ENCODE measurements at regions not wholly inside any gene's neighbourhood (a gene's known extent, or its start where the extent isn't known, plus 50 kb on each side); places are given as distances from the start of the nearest gene placed in this dataset.

- H3K4me3 ChIP-seq (ENCODE audit: low read length): no peak overlapping the region
Measured at GRCh38 chr10:57165671-57166070, 804.6 kb upstream of the ZWINT start.

GRCh38 chr10:57162231-57162630 lies 801.2 kb upstream of the ZWINT start:
- Histone ChIP-seq H3K4me3 (ENCODE audit: low read length) (no peak overlapping the region), H3K4me1 (ENCODE audit: control insufficient read depth, insufficient read depth, low read length) (no peaks in the 10 kb centered on the region), H3K36me3 (ENCODE audit: control insufficient read depth, insufficient read depth, low read length) (no peaks in the 10 kb centered on the region), H3K9ac (ENCODE audit: low read length) (no peak overlapping the region), H3K27ac (ENCODE audit: low read depth, low read length) (no peak overlapping the region), H3K27me3 (ENCODE audit: control insufficient read depth, insufficient read depth, low read length) (no peaks in the 10 kb centered on the region)

More at GRCh38 chr10:57165671-57166070, 804.6 kb upstream of the ZWINT start:
- Histone ChIP-seq H3K27me3 (ENCODE audit: control insufficient read depth, insufficient read depth, low read length) (no peaks in the 10 kb centered on the region), H3K4me1 (ENCODE audit: control insufficient read depth, insufficient read depth, low read length) (peaks cover 2% of the 10 kb centered on the region), H3K9ac (ENCODE audit: low read length) (no peak overlapping the region), H3K36me3 (ENCODE audit: control insufficient read depth, insufficient read depth, low read length) (no peaks in the 10 kb centered on the region), H3K27ac (ENCODE audit: low read depth, low read length) (no peak overlapping the region)

GRCh38 chr10:57161157-57161556 lies 800.1 kb upstream of the ZWINT start:
- Histone ChIP-seq H3K4me3 (ENCODE audit: low read length) (no peak overlapping the region), H3K27ac (ENCODE audit: low read depth, low read length) (no peak overlapping the region), H3K9ac (ENCODE audit: low read length) (no peak overlapping the region)

GRCh38 chr10:57145548-57145947 lies 784.5 kb upstream of the ZWINT start:
- Histone ChIP-seq H3K4me1 (ENCODE audit: control insufficient read depth, insufficient read depth, low read length) (no peaks in the 10 kb centered on the region), H3K4me3 (ENCODE audit: low read length) (no peak overlapping the region), H3K9ac (ENCODE audit: low read length) (no peak overlapping the region), H3K27me3 (ENCODE audit: control insufficient read depth, insufficient read depth, low read length) (no peaks in the 10 kb centered on the region), H3K36me3 (ENCODE audit: control insufficient read depth, insufficient read depth, low read length) (no peaks in the 10 kb centered on the region), H3K27ac (ENCODE audit: low read depth, low read length) (no peak overlapping the region)

More at GRCh38 chr10:57161157-57161556, 800.1 kb upstream of the ZWINT start:
- Histone ChIP-seq H3K4me1 (ENCODE audit: control insufficient read depth, insufficient read depth, low read length) (no peaks in the 10 kb centered on the region), H3K36me3 (ENCODE audit: control insufficient read depth, insufficient read depth, low read length) (no peaks in the 10 kb centered on the region), H3K27me3 (ENCODE audit: control insufficient read depth, insufficient read depth, low read length) (no peaks in the 10 kb centered on the region)

GRCh38 chr10:57142925-57143576 lies 782.0 kb upstream of the ZWINT start:
- Histone ChIP-seq H3K36me3 (ENCODE audit: control insufficient read depth, insufficient read depth, low read length) (no peaks in the 10 kb centered on the region), H3K9ac (ENCODE audit: low read length) (no peak overlapping the region)

GRCh38 chr10:57141708-57142107 lies 780.6 kb upstream of the ZWINT start:
- Histone ChIP-seq H3K36me3 (ENCODE audit: control insufficient read depth, insufficient read depth, low read length) (no peaks in the 10 kb centered on the region), H3K9ac (ENCODE audit: low read length) (no peak overlapping the region), H3K27me3 (ENCODE audit: control insufficient read depth, insufficient read depth, low read length) (no peaks in the 10 kb centered on the region), H3K27ac (ENCODE audit: low read depth, low read length) (no peak overlapping the region), H3K4me1 (ENCODE audit: control insufficient read depth, insufficient read depth, low read length) (no peaks in the 10 kb centered on the region), H3K4me3 (ENCODE audit: low read length) (no peak overlapping the region)

More at GRCh38 chr10:57142925-57143576, 782.0 kb upstream of the ZWINT start:
- H3K27me3 ChIP-seq (ENCODE audit: control insufficient read depth, insufficient read depth, low read length): no peaks in the 10 kb centered on the region
- H3K27ac ChIP-seq (ENCODE audit: low read depth, low read length): no peak overlapping the region
- H3K4me3 ChIP-seq (ENCODE audit: low read length): no peak overlapping the region
- no peaks in the 10 kb centered on the region for H3K4me1 ChIP-seq (ENCODE audit: control insufficient read depth, insufficient read depth, low read length)

GRCh38 chr10:57119684-57120083 lies 758.6 kb upstream of the ZWINT start:
- Histone ChIP-seq H3K27me3 (ENCODE audit: control insufficient read depth, insufficient read depth, low read length) (no peaks in the 10 kb centered on the region), H3K36me3 (ENCODE audit: control insufficient read depth, insufficient read depth, low read length) (no peaks in the 10 kb centered on the region), H3K9ac (ENCODE audit: low read length) (no peak overlapping the region), H3K4me1 (ENCODE audit: control insufficient read depth, insufficient read depth, low read length) (no peaks in the 10 kb centered on the region), H3K4me3 (ENCODE audit: low read length) (no peak overlapping the region), H3K27ac (ENCODE audit: low read depth, low read length) (no peak overlapping the region)

- no peaks in the 10 kb centered on the region for H3K27me3 ChIP-seq (ENCODE audit: control insufficient read depth, insufficient read depth, low read length)
- no peaks in the 10 kb centered on the region for H3K36me3 ChIP-seq (ENCODE audit: control insufficient read depth, insufficient read depth, low read length)
- H3K9ac ChIP-seq (ENCODE audit: low read length): no peak overlapping the region
- no peak overlapping the region for H3K27ac ChIP-seq (ENCODE audit: low read depth, low read length)
- no peak overlapping the region for H3K4me3 ChIP-seq (ENCODE audit: low read length)
- H3K4me1 ChIP-seq (ENCODE audit: control insufficient read depth, insufficient read depth, low read length): no peaks in the 10 kb centered on the region
Measured at GRCh38 chr10:57113545-57113944, 752.5 kb upstream of the ZWINT start.

- Histone ChIP-seq H3K36me3 (ENCODE audit: control insufficient read depth, insufficient read depth, low read length) (no peaks in the 10 kb centered on the region), H3K27ac (ENCODE audit: low read depth, low read length) (no peak overlapping the region), H3K4me1 (ENCODE audit: control insufficient read depth, insufficient read depth, low read length) (no peaks in the 10 kb centered on the region), H3K9ac (ENCODE audit: low read length) (no peak overlapping the region), H3K4me3 (ENCODE audit: low read length) (no peak overlapping the region), H3K27me3 (ENCODE audit: control insufficient read depth, insufficient read depth, low read length) (no peaks in the 10 kb centered on the region)
Measured at GRCh38 chr10:57102236-57102635, 741.2 kb upstream of the ZWINT start.

GRCh38 chr10:57098146-57098545 lies 737.1 kb upstream of the ZWINT start:
- H3K4me3 ChIP-seq (ENCODE audit: low read length): no peak overlapping the region
- H3K4me1 ChIP-seq (ENCODE audit: control insufficient read depth, insufficient read depth, low read length): no peaks in the 10 kb centered on the region
- H3K9ac ChIP-seq (ENCODE audit: low read length): no peak overlapping the region
- H3K27ac ChIP-seq (ENCODE audit: low read depth, low read length): no peak overlapping the region
- no peaks in the 10 kb centered on the region for H3K36me3 ChIP-seq (ENCODE audit: control insufficient read depth, insufficient read depth, low read length)
- H3K27me3 ChIP-seq (ENCODE audit: control insufficient read depth, insufficient read depth, low read length): no peaks in the 10 kb centered on the region

- H3K9ac ChIP-seq (ENCODE audit: low read length): no peak overlapping the region
- no peak overlapping the region for H3K27ac ChIP-seq (ENCODE audit: low read depth, low read length)
- no peaks in the 10 kb centered on the region for H3K27me3 ChIP-seq (ENCODE audit: control insufficient read depth, insufficient read depth, low read length)
- H3K36me3 ChIP-seq (ENCODE audit: control insufficient read depth, insufficient read depth, low read length): no peaks in the 10 kb centered on the region
- H3K4me3 ChIP-seq (ENCODE audit: low read length): no peak overlapping the region
- H3K4me1 ChIP-seq (ENCODE audit: control insufficient read depth, insufficient read depth, low read length): no peaks in the 10 kb centered on the region
Measured at GRCh38 chr10:57096044-57096443, 735.0 kb upstream of the ZWINT start.

GRCh38 chr10:57094965-57095364 lies 733.9 kb upstream of the ZWINT start:
- Histone ChIP-seq H3K36me3 (ENCODE audit: control insufficient read depth, insufficient read depth, low read length) (no peaks in the 10 kb centered on the region), H3K4me1 (ENCODE audit: control insufficient read depth, insufficient read depth, low read length) (no peaks in the 10 kb centered on the region), H3K27ac (ENCODE audit: low read depth, low read length) (no peak overlapping the region), H3K27me3 (ENCODE audit: control insufficient read depth, insufficient read depth, low read length) (no peaks in the 10 kb centered on the region), H3K9ac (ENCODE audit: low read length) (no peak overlapping the region), H3K4me3 (ENCODE audit: low read length) (no peak overlapping the region)

GRCh38 chr10:57094083-57094482 lies 733.0 kb upstream of the ZWINT start:
- no peak overlapping the region for H3K27ac ChIP-seq (ENCODE audit: low read depth, low read length)
- no peaks in the 10 kb centered on the region for H3K4me1 ChIP-seq (ENCODE audit: control insufficient read depth, insufficient read depth, low read length)
- H3K27me3 ChIP-seq (ENCODE audit: control insufficient read depth, insufficient read depth, low read length): no peaks in the 10 kb centered on the region
- no peaks in the 10 kb centered on the region for H3K36me3 ChIP-seq (ENCODE audit: control insufficient read depth, insufficient read depth, low read length)
- no peak overlapping the region for H3K4me3 ChIP-seq (ENCODE audit: low read length)
- no peak overlapping the region for H3K9ac ChIP-seq (ENCODE audit: low read length)

All from rectal smooth muscle tissue (tissue), 1 donor.